ENCODE measurements at regions not wholly inside any gene's neighbourhood (a gene's known extent, or its start where the extent isn't known, plus 50 kb on each side); places are given as distances from the start of the nearest gene placed in this dataset.

- no peak for DNase-seq
Observed at GRCh38 chr4:99712099-99712498, 54.5 kb upstream of the C4orf54 start.

DNA sequence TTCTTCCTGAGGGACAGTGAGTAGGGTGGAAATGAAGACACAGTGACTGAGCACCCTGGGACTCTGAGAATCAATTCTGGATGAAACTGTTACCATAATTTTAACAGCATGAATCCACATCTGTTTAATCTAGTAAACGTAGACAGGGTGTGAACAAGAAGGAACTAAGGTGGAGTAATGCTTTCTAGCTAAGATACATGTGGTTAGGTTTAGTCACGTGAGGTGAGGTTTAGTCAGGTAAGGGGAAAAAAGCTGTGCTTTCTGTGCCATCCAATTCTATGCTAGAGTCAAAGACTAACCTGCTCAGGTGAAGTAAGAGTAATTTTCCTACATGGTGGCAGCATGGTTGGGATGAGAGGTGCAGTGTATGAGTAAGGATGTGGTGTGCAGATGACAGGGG lies 54.0 kb upstream of the C4orf54 start:
- no peak for DNase-seq

DNA sequence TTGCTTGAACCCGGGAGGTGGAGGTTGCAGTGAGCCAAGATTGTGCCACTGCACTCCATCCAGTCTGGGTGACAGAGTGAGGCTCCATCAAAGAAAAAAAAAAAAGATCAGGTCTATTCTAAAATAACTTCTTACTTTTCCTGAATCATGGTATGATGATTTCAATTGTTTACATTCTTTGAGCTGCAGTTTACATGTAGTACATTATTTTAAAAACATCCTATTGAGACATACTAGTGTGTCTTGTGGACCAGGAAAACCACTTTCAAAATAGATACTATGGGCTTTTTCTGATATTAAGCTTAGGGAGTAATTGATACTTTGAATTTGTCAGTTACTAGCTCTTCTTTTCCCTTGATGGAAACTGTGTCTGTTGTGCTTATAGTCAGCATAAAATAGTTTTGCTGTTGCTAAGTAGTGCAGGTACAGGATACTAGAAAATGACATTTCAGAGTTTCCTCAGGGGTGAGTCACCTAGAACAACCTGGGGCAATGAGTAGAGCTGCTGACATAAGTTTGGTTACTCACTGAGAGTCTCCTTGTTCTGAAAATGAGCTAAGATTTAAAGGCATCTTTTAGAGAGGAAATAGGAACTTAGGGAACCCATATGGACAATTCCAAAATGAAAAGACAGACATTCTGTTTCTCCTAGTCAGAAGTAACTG lies 53.2 kb upstream of the C4orf54 start:
- no peak for DNase-seq

- no peak for DNase-seq
Observed at GRCh38 chr4:99710020-99710419, 52.4 kb upstream of the C4orf54 start.

GRCh38 chr4:99708551-99708950 lies 50.9 kb upstream of the C4orf54 start:
- DNase-seq: no peak
